ENCODE measurements at regions not wholly inside any gene's neighbourhood (a gene's known extent, or its start where the extent isn't known, plus 50 kb on each side); places are given as distances from the start of the nearest gene placed in this dataset.

GRCh38 chr2:236656721-236657120 lies 87.1 kb downstream of the ACKR3 start:
- no peak for DNase-seq

- no peak for DNase-seq
Observed at GRCh38 chr2:236657215-236657614, 87.6 kb downstream of the ACKR3 start.

DNA sequence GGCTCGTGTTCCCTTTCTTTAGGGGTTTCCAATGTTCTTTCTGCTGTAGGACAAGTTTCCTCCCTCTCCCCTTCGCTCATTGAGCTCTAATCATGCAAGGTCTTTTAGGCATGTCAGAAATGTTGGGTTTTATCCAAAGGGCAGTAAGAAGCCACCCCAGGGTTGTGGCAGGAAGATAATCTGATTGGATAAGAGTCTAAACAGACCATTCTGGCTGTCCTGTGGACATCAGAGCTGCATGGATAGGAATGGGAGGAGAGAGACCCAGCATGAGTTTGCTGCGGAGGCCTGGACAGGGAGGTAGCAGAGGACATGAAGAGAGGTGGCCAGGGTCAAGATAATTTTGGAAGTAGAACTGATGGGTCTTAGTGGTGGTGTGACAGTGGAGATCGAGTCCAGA lies 88.2 kb downstream of the ACKR3 start:
- no peak for DNase-seq

- DNase-seq = no peak
Observed at GRCh38 chr2:236658974-236659757, 89.5 kb downstream of the ACKR3 start.

DNA sequence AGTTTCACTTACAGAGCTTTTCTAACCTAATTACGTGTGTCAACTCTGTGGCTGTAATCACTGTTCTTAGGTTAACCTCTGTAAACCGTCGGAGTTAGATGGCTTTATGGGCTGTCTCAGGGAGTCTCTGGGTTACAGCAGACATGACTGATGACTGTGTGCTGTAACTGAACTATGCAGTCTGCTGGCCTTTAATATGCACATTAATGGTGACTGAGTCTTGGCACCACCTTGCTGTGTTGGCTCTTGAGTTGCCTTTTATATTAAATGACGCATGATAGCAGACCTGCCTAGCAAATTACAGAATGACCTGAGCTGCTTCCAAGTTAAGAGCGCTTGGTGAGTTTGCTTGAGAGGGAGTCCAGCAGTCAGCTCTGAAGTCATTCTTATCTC lies 90.1 kb downstream of the ACKR3 start:
- no peak for DNase-seq

GRCh38 chr2:236661061-236661761 lies 91.6 kb downstream of the ACKR3 start:
- no peak for DNase-seq

DNA sequence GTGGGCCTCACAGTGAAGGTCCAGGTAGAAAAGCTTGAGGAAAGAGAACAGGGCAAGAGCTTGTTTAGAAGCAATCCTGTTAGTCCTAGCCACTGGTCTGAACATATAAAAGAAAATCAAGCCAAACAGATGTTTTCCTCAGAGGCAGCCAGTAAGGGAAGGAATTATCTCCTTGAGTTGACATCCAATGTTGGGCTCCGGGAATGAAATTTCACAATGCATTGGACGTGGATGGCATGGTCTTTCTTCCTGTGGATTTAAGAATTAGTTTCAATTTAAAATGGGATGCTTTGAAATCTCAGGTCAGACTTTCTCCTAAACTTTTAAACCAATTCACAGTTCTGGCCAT lies 92.1 kb downstream of the ACKR3 start:
- no peak for DNase-seq

GRCh38 chr2:236662231-236663185 lies 92.9 kb downstream of the ACKR3 start:
- no peak for DNase-seq

DNA sequence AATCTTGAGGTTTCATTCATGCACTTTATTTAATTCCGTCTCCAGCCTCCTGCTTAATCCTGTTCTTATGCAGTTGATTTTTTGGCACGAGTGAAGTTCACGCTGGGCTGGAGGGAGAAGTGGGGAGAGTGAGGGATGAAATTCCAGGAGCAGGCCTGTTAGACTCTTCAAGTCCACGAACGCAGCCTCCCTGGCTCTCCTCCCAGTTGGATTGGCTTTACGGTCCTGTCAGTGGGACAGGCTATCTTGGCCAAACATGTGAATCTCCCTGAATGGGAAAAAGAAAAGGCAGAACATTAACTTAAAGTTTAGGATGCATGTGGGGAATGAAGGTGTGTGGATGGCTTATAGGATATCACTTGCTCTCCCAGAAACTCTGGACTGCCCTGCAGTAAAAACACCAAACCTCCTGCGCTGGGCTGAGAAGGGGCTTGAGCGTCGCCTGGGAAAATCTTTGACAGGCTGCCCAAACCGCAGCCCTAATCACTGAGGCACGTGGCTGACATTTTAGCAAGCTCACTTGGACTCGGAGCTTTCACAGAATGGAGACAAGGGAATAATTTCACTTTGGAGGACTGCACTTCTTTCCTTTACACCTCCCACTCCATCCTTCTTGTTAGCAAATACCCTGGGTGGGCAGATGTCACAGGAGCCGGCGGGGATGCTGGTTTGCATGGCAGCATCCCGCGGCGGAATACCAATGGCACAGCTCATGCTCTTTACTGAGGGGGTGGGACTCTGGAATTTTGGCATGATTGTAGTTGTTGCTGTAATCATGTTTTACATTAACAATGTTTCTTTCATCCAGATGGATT lies 93.9 kb downstream of the ACKR3 start:
- no peak for DNase-seq

DNA sequence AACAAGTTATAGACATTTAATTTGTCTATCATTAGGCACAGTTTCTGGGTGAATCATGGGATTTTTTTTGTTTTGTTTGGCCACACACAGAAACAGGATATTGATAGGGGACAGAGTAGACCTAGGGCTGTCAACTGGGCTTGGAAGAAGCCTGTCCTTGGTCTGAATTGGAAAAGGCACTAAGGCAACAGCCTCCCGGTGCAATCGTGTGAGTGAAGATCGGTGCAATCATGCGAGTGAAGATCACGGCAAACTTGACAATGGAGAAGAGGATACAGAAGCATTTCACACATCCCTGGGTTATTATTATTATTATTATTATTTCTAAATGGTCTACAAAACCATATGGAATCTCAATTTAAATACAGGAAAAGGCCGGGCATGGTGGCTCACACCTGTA lies 94.5 kb downstream of the ACKR3 start:
- no peak for DNase-seq

DNA sequence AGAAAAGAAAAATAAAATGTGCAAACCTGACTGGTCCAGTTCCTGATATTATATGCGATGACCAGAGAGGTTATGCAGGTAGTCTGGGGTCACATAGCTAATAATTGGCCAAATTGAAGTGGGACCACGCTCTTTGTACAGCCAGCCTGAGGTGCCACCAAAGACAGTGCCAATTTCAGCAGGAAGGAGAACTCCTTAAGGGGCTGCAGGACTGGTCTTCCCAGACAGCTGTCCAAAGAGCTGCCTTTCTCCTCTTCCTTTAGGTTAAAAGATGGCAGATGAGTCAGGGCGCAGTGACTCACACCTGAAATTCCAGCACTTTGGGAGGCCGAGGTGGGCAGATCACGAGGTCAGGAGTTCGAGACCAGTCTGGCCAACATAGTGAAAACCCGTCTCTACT lies 95.5 kb downstream of the ACKR3 start:
- no peak for DNase-seq

GRCh38 chr2:236665572-236666118 lies 96.0 kb downstream of the ACKR3 start:
- no peak for DNase-seq

- no peak for DNase-seq
Observed at GRCh38 chr2:236666646-236667204, 97.1 kb downstream of the ACKR3 start.

DNA sequence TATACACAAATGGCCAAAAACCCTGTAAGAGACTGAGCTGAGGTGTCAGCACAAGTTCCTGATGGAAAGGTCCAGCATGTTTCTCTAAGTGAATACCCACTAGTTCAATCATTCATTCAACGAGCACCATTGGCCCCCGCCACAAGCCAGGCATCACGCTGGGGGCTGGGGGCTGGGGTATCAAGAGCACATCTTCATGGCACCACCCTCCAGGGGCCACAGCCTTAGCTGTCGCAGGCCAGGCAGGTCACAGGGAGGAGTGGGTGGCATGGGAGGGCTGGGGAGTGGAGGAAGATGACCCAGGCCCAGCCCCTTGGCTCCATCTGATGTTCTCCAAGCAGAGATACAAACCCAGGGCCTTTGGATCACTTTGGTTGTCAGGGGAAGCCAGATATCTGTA lies 97.9 kb downstream of the ACKR3 start:
- DNase-seq = no peak

DNA sequence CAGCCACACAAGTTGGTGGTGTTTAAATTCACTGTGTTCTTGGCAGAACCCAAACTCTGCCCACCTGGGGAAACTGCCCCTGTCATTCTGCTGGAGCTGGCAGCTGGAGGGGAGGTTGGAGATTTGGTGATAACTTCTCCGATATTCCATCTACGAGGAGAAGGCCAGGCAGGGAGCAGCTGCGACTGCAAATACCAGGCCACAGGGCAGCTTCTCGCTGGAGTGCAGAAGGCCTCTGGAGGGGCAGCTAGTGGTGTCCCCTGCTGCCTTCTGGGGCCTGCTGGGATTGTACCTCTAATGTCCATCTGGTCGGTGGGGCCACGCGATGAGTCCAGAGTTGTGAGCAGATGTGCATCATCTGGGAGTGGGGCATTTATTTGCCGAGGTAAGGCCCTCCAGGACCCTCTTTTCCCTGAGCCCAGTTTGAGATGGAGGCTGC lies 98.9 kb downstream of the ACKR3 start:
- no peak for DNase-seq

DNA sequence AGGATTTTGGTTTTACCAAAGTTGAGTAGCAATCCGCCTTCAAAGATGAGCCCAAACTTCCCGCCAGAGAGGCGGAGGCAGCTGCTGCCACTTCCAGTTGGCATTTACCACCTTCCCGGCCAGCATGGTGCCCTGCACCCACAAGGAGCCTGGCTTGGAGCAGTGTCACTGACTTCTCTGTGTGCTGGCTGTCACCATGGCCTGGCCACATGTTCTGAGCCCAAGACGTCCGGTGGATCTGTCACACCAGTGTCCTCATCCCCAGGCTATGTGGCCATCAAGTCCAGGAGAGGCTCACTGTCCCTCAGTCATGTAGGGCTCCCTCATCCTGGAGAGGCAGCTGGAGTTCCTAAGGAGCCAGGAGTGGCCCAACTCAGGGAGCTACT lies 100.6 kb downstream of the ACKR3 start:
- DNase-seq = no peak

DNA sequence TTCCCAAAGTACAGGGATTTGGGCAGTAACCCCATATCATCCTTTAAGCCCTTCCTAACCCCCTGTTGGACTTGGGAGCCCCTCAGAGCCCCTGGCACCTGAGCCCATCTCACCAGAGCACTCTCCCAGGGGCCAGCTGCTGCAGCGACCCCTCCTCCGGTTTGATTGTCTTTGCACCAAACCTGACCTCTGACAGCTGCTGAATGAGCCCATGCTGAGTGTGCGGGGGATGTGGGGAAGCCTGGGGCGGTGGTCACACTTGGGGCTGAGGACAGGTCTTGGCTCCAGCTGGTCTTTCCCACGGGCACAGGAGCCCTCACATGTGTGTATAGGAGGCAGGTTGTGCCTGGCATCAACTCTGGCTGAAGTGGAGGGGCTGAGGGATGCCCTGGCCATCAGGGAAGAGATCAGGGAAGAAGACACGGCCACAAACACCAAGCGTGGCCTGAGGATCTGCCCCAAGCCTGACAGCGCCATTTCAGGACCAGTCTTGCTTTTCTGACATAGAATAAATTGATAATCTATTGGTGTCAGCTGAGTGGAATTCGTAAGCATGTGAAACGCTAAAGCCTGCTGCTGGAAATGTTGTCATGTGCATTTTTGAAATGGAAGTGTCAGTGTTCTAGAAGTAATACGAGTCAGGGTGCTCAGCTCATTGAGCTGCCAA lies 102.4 kb downstream of the ACKR3 start:
- no peak for DNase-seq

DNA sequence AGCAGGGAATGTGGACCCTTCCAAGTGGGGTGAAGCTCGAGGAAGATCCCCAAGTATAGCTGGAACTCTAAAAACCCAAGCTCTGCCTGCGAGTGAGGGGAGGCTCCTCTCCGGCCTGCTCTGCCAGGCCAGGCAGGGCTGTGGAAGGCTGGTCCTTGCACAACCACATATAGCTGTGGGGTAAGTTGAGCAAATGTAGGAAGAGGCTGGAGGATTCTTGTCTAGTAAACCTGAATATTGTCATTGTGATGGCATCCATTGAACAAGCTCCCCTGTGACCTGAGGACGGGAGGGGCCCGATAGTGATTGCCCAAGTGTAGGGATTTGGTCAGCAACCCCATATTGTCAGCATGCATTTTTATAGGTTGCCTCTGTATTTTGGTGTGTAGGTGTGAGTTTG lies 103.0 kb downstream of the ACKR3 start:
- DNase-seq = no peak

GRCh38 chr2:236673126-236673822 lies 103.6 kb downstream of the ACKR3 start:
- DNase-seq = no peak

DNA sequence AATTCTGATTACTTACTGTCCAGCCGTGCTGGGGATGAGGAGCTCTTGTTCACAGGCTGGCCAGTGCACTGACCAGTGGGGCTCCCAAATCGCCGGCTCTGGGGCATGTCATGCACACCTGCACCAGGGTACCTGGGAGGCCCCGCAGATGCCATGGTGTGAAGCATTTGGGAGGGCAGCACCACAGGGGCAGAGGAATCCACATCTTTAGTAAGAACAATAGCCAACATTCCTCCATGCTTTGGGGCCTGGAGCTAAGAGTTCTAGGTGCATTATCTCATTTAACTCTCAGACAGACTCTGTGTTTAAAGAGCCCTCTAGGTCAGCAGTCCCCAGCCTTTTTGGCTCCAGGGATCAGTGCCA lies 104.2 kb downstream of the ACKR3 start:
- no peak for DNase-seq

GRCh38 chr2:236674238-236674637 lies 104.6 kb downstream of the ACKR3 start:
- no peak for DNase-seq

All from CD4-positive, alpha-beta T cell treated with Interleukin-15 for 1 hour (primary cell).